Suppressor macrophage treated with lipopolysaccharide for 4 hours (primary cell): ENCODE measurements at regions not wholly inside any gene's neighbourhood (a gene's known extent, or its start where the extent isn't known, plus 50 kb on each side); places are given as distances from the start of the nearest gene placed in this dataset.
"Not testable (repeated sequence)": the region's sequence is repeated elsewhere in the genome, so short reads cannot be mapped to it uniquely, and the experiment has no call there.

Experiments used
- DNase-seq: peaks from one replicate; pipeline ENCODE4 v3.0.0-alpha.2; 2020

- DNase-seq, result no peak
Measured at GRCh38 chr12:90497923-90498545, 456.9 kb downstream of the CCER1 start.

- no peak for DNase-seq
Measured at GRCh38 chr12:90490355-90490754, 464.6 kb downstream of the CCER1 start.

DNA sequence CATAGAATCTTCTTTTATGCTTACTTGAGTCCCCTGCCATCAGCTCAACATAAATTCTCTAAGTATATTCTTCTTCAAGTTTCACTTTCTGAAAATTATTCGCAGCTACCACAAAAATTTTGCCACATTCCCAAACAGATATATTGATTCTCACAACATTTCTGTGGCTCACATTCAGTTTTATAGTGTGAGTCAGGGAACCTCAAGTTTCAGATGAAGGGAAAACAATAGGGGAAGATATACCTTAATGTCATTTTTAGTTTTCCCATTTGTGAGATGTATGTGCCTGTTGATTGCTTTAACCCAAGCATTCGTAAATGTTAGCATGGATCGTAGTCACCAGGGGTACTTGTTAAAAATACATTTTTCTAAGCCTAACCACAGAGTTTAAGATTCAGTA, 465.8 kb downstream of the CCER1 start:
- DNase-seq, result no peak

DNA sequence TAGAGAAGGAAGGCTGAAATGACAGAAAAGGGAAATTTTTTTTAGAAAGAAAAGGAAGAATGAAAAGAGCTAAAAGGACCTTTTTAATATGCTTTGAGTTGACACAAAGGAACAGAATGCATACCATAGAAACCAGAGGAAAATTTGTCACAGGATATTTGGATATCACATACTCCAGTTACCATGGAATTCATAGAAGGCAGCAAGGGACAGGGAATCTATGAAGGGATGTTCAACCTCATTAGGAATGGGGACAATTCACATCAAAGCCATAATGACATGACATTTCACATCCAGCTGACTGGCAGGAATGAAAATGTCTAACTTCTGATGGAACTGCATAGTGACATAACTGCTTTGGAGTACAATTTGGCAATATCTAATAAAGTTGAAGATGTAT, 469.4 kb downstream of the CCER1 start:
- no peak for DNase-seq

GRCh38 chr12:90484094-90484493, 470.9 kb downstream of the CCER1 start:
- DNase-seq, result no peak

DNA sequence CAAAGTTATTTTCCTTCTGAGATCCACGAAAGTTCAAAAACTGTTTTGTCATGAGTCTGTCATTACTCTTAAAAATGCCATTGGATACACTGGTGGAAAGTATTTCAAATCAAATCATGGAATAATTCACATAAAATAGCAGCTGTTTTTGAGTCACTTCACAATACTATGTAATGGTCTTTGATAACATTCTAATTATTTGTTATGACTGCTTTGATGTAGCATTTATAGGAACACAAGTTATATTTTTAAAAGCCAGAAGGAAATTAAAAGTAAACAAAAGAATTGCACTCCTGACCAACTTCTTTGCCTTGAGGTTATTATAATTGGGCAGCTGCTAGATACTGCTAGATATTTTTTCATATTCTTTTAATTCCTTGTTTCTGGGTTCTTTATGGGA, 473.2 kb downstream of the CCER1 start:
- no peak for DNase-seq

- no peak for DNase-seq
Measured at GRCh38 chr12:90479237-90479636, 475.7 kb downstream of the CCER1 start.

- no peak for DNase-seq
Measured at GRCh38 chr12:90473831-90474230, 481.1 kb downstream of the CCER1 start.

GRCh38 chr12:90460681-90461080, 494.3 kb downstream of the CCER1 start:
- DNase-seq, result no peak

DNA sequence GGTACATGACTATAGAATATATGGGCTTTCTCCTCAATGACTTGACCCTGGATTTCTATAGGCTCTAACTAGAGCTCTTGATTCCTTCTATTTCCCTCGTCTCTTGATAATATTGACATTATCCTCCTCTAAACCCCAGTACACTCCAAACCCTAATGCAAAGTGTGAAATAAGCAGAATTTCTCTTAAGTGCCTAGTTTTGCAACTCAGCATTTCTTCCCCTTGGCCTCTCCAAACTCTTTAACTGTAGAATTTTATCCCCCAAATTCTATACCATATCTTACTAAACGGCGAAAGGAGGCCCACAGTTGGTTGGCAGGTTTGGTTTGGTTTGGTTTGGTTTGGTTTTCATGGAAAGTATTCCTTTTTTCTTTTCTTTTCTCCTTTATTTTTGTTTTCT, 498.7 kb downstream of the CCER1 start:
- DNase-seq, result no peak

- no peak for DNase-seq
Measured at GRCh38 chr12:90455756-90456155, 499.2 kb downstream of the CCER1 start.

DNA sequence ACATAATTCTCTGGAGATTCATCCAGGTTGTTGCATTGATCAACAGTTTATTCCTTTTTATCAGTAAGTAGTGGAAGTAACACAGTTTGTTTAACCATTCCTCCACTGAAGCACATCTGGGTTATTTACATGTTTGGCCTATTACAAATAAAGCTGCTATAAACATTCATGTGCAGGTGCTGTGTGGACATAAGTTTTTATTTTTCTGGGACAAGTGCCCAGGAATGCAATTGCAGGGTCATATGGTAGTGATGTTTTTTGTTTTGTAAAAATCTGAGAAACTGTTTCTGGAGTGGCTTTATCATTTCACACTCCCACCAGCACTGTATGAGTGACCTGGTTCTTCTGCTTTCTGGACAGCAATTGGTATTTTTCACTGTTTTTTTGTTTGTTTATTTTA, 505.4 kb downstream of the CCER1 start:
- no peak for DNase-seq

GRCh38 chr12:90443466-90443865, 511.5 kb downstream of the CCER1 start:
- not testable (repeated sequence) for DNase-seq

- DNase-seq, result no peak
Measured at GRCh38 chr12:90441431-90441830, 513.5 kb downstream of the CCER1 start.

DNA sequence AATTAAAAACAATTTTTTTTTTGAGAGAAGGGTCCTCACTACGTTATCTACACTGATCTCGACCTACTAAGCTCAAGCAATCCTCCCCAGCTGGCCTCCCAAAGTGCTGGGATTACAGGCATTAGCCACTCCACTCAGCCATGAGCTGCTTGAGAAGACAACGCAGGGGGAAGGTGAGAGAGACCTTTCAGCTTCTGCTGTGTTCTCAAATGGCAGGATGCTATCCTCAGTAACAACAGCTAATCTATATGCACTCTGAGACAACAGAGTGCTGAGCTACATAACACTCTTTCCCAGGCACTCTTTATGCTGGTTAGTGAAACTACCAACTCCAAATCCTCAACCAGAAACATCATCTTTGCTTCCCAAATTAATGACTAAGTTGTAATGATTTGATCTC, 526.1 kb downstream of the CCER1 start:
- no peak for DNase-seq

DNA sequence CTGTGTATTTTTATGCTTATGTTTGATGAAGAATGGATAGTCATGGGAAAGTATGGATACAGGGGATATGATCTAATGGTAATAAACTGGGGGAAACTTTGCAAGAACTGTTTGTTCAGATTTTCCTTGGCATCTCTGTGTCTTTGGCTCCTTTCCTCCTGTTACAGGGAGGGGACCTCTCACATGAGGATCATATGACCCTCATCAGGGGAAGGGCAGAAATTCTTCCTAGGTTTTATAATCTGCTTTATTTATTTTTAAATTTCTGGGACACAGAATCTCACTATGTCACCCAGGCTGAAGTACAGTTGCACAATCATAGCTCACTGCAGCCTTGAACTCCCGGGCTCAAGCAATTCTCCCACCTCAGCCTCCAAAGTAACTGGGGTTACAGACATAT, 526.5 kb downstream of the CCER1 start:
- DNase-seq, result no peak

GRCh38 chr12:90423965-90424364, 531.0 kb downstream of the CCER1 start:
- DNase-seq, result no peak

- DNase-seq, result no peak
Measured at GRCh38 chr12:90410962-90411361, 544.0 kb downstream of the CCER1 start.

DNA sequence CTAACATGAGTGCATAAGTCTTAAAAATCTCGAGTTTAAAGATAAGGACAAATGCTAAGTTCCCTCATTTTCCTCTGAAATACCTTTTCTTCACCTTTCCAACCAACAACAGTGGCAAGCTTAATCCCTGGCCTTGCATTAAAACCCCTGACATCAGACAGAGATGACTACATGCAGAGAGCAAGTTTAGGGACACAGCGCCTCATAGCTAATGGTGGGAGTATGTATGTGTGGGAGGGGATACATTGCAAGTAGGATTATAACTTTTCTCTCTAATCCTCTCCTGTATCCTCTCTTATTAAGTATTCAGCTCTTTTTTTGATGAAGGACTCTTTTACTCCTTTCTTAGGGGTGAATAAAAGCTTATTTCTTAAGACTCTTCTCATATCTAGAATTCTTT, 547.1 kb downstream of the CCER1 start:
- no peak for DNase-seq

GRCh38 chr12:90404071-90404470, 550.9 kb downstream of the CCER1 start:
- no peak for DNase-seq

DNA sequence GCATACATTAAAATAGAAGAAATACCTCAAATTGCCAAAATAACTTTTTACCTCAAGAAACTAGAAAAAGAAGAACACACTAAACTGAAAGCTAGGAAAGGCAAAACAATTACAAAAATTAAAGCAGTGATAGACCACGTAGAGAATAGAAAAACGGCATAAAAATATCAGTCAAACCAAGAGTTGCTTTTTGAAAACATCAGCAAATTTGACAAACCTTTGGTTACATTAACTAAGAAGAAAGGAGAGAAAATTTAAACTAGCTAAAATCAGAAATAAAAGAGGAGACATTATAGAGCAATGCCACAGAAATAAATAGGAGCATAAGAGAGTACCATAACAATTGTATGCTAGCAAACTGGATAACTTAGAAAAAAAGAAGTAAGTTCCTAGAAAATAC, 553.8 kb downstream of the CCER1 start:
- no peak for DNase-seq

- no peak for DNase-seq
Measured at GRCh38 chr12:90399357-90399756, 555.6 kb downstream of the CCER1 start.

GRCh38 chr12:90398285-90398836, 556.6 kb downstream of the CCER1 start:
- no peak for DNase-seq

DNA sequence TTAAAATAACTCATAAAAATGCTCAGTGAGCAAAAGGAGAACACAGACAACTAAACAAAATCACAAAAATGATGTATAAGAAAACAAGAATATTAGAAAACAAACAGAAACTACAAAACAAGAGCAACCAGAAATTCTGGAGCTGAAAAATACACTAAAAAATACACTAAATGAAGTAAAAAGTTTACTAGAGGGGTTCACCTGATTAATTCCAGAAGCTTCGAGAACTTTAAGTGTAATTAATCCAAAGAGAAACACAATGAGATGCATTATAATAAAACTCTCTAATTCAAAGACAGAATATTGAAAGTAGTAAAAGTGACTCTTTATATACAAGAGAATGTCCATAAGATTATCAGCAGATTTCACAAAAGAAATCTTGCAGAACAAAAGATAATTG, 558.4 kb downstream of the CCER1 start:
- no peak for DNase-seq

DNA sequence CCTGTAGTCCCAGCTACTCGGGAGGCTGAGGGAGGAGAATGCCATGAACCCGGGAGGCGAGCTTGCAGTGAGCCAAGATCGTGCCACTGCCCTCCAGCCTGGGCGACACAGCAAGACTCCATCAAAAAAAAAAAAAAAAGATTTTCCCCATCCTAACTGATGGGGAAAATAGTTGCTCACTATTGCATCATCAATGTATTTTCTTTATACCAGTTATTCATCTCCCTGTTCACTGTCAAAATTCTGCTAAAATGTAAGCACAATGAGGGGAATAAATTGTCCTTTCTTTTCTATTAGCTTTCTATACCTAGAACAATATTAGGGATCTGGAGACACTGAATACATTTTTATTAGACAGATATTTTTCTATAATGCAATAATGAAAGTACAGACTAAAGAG, 561.3 kb downstream of the CCER1 start:
- no peak for DNase-seq
